Osteocyte (in vitro differentiated cells): ENCODE measurements at regions not wholly inside any gene's neighbourhood (a gene's known extent, or its start where the extent isn't known, plus 50 kb on each side); places are given as distances from the start of the nearest gene placed in this dataset.

ENCODE experiments used
- DNase-seq: peaks from one replicate; pipeline ENCODE4 v3.0.0; 2021; ENCODE audit warnings: mixed read lengths; ENCODE audit not compliant: unreplicated experiment; ENCODE audit errors: extremely low spot score
- H3K27ac Mint-ChIP-seq: one replicate; pipeline ENCODE4 v1.8.0; 2021; ENCODE audit warnings: mild to moderate bottlenecking, mixed read lengths; ENCODE audit not compliant: unreplicated experiment
- H3K27me3 Mint-ChIP-seq: one replicate; pipeline ENCODE4 v1.8.0; 2021; ENCODE audit warnings: mixed read lengths; ENCODE audit not compliant: unreplicated experiment
- H3K36me3 Mint-ChIP-seq: one replicate; pipeline ENCODE4 v1.8.0; 2021; ENCODE audit warnings: mixed read lengths; ENCODE audit not compliant: unreplicated experiment
- H3K4me1 Mint-ChIP-seq: one replicate; pipeline ENCODE4 v1.8.0; 2021; ENCODE audit warnings: mixed read lengths; ENCODE audit not compliant: unreplicated experiment
- H3K4me3 Mint-ChIP-seq: one replicate; pipeline ENCODE4 v1.8.0; 2021; ENCODE audit warnings: mild to moderate bottlenecking, moderate library complexity, mixed read lengths; ENCODE audit not compliant: unreplicated experiment
- H3K9me3 Mint-ChIP-seq: one replicate; pipeline ENCODE4 v1.8.0; 2021; ENCODE audit warnings: mixed read lengths; ENCODE audit not compliant: unreplicated experiment
- CTCF ChIP-seq: fragments of 200-600 bp; sonication (generic); IDR thresholded peaks from 2 replicates; pipeline ENCODE4 v1.5.0; 2021; ENCODE audit warnings: antibody characterized with exemption, mild to moderate bottlenecking, moderate library complexity

- H3K36me3 Mint-ChIP-seq = no peaks in the 10 kb centered on the region
- H3K27me3 Mint-ChIP-seq = no peaks in the 10 kb centered on the region
- DNase-seq = no peak
- no peak overlapping the region for H3K27ac Mint-ChIP-seq
- no peak overlapping the region for H3K4me3 Mint-ChIP-seq
- no peaks in the 10 kb centered on the region for H3K9me3 Mint-ChIP-seq
- TF ChIP-seq CTCF = no peak
- no peaks in the 10 kb centered on the region for H3K4me1 Mint-ChIP-seq
Measured at GRCh38 chr22:47391169-47392053, 629.0 kb downstream of the TBC1D22A start.

- no peaks in the 10 kb centered on the region for H3K36me3 Mint-ChIP-seq
- no peaks in the 10 kb centered on the region for H3K4me1 Mint-ChIP-seq
- no peak for DNase-seq
- H3K4me3 Mint-ChIP-seq = no peak overlapping the region
- peaks cover 6% of the 10 kb centered on the region for H3K9me3 Mint-ChIP-seq
- no peaks in the 10 kb centered on the region for H3K27me3 Mint-ChIP-seq
- no peak overlapping the region for H3K27ac Mint-ChIP-seq
- TF ChIP-seq CTCF = no peak
Measured at GRCh38 chr22:47390026-47390970, 627.8 kb downstream of the TBC1D22A start.

- no peak for DNase-seq
- H3K4me1 Mint-ChIP-seq = no peaks in the 10 kb centered on the region
- TF ChIP-seq CTCF = no peak
- H3K9me3 Mint-ChIP-seq = peaks cover 7% of the 10 kb centered on the region
- H3K4me3 Mint-ChIP-seq = no peak overlapping the region
- H3K36me3 Mint-ChIP-seq = no peaks in the 10 kb centered on the region
- H3K27ac Mint-ChIP-seq = no peak overlapping the region
- H3K27me3 Mint-ChIP-seq = no peaks in the 10 kb centered on the region
Measured at GRCh38 chr22:47389201-47389600, 626.8 kb downstream of the TBC1D22A start.

GRCh38 chr22:47388778-47389177 lies 626.3 kb downstream of the TBC1D22A start:
- H3K36me3 Mint-ChIP-seq = no peaks in the 10 kb centered on the region
- no peak for DNase-seq
- H3K27ac Mint-ChIP-seq = no peak overlapping the region
- H3K4me3 Mint-ChIP-seq = no peak overlapping the region
- H3K27me3 Mint-ChIP-seq = no peaks in the 10 kb centered on the region
- no peak for TF ChIP-seq CTCF
- peaks cover 11% of the 10 kb centered on the region for H3K9me3 Mint-ChIP-seq
- no peaks in the 10 kb centered on the region for H3K4me1 Mint-ChIP-seq

- no peaks in the 10 kb centered on the region for H3K4me1 Mint-ChIP-seq
- no peak for TF ChIP-seq CTCF
Measured at GRCh38 chr22:47388331-47388730, 625.9 kb downstream of the TBC1D22A start.

More at GRCh38 chr22:47388331-47388730, 625.9 kb downstream of the TBC1D22A start:
- H3K27ac Mint-ChIP-seq = no peak overlapping the region
- no peak overlapping the region for H3K4me3 Mint-ChIP-seq
- DNase-seq = no peak
- no peaks in the 10 kb centered on the region for H3K27me3 Mint-ChIP-seq
- peaks cover 11% of the 10 kb centered on the region for H3K9me3 Mint-ChIP-seq
- H3K36me3 Mint-ChIP-seq = no peaks in the 10 kb centered on the region
